IMR-90 (cell line): ENCODE measurements at regions not wholly inside any gene's neighbourhood (a gene's known extent, or its start where the extent isn't known, plus 50 kb on each side); places are given as distances from the start of the nearest gene placed in this dataset.

Experiments used
- ATAC-seq: fragments of 200-7000 bp; cut with Tn5 transposase; 2 replicates; pipeline ENCODE4 v1.9.1; 2020; ENCODE audit warnings: low read depth, mild to moderate bottlenecking, moderate library complexity
- BruUV-seq: library from RNA; stranded (reverse); fragments of 400-500 nt; replicated peaks from 2 replicates; lab custom pipeline; 2021; lab: Mats Ljungman, UMichigan
- CTCF ChIA-PET: fragments of 300-600 bp; formaldehyde crosslinking; extraction: SDS; loops from one replicate; lab custom pipeline; 2021; ENCODE audit warnings: antibody characterized with exemption; lab: Yijun Ruan, JAX
- POLR2A ChIA-PET: fragments of 300-600 bp; sonication (Branson Sonifier 250); formaldehyde crosslinking; loops from one replicate; lab custom pipeline; 2022; ENCODE audit warnings: antibody characterized with exemption; ENCODE audit not compliant: unreplicated experiment; lab: Charles Lee
- DNase-seq: peaks from one replicate; pipeline ENCODE4 v3.0.0; 2013
- H2AFZ ChIP-seq: replicated peaks from 2 replicates; pipeline ENCODE3; 2013; ENCODE audit warnings: low read length, mild to moderate bottlenecking; ENCODE audit not compliant: poor library complexity
- H2AK5ac ChIP-seq: 2 replicates; pipeline ENCODE4 v1.6.1; 2013; ENCODE audit warnings: low read depth, low read length, inconsistent platforms
- H2AK9ac ChIP-seq: replicated peaks from 2 replicates; pipeline ENCODE3; 2013; ENCODE audit warnings: mild to moderate bottlenecking, low read depth, low read length, moderate library complexity; ENCODE audit not compliant: poor library complexity
- H2BK120ac ChIP-seq: 2 replicates; pipeline ENCODE4 v1.6.1; 2013; ENCODE audit warnings: low read depth, low read length, inconsistent platforms
- H2BK15ac ChIP-seq: 3 replicates; pipeline ENCODE4 v1.6.1; 2013; ENCODE audit warnings: low read depth, low read length, inconsistent platforms
- H2BK20ac ChIP-seq: 2 replicates; pipeline ENCODE4 v1.6.1; 2013; ENCODE audit warnings: low read depth, mild to moderate bottlenecking, inconsistent platforms, low read length, moderate library complexity
- H2BK5ac ChIP-seq: 2 replicates; pipeline ENCODE4 v1.6.1; 2013; ENCODE audit warnings: mild to moderate bottlenecking, low read depth, low read length, inconsistent platforms; ENCODE audit not compliant: poor library complexity, severe bottlenecking
- H3K14ac ChIP-seq: replicated peaks from 2 replicates; pipeline ENCODE4 v1.6.1; 2013; ENCODE audit warnings: low read depth, low read length, inconsistent platforms
- H3K18ac ChIP-seq: 2 replicates; pipeline ENCODE4 v1.6.1; 2013; ENCODE audit warnings: low read depth, low read length, control low read depth
- H3K23ac ChIP-seq: 2 replicates; pipeline ENCODE4 v1.6.1; 2013; ENCODE audit warnings: low read depth, low read length, inconsistent platforms
- H3K27ac ChIP-seq: 2 replicates; pipeline ENCODE4 v1.5.1; 2013; ENCODE audit warnings: mild to moderate bottlenecking, control low read depth, low read length; ENCODE audit not compliant: insufficient read depth
- H3K27me3 ChIP-seq: 2 replicates; pipeline ENCODE4 v1.6.1; 2013; ENCODE audit warnings: low read length; ENCODE audit not compliant: control insufficient read depth, insufficient read depth
- H3K36me3 ChIP-seq: 2 replicates; pipeline ENCODE4 v1.6.1; 2013; ENCODE audit warnings: low read length, mixed read lengths; ENCODE audit not compliant: control insufficient read depth, insufficient read depth
- H3K4ac ChIP-seq: 2 replicates; pipeline ENCODE4 v1.6.1; 2013; ENCODE audit warnings: low read depth, low read length, inconsistent platforms
- H3K4me1 ChIP-seq: 2 replicates; pipeline ENCODE4 v1.6.1; 2013; ENCODE audit warnings: low read length, mixed read lengths; ENCODE audit not compliant: control insufficient read depth, insufficient read depth
- H3K4me2 ChIP-seq: 2 replicates; pipeline ENCODE4 v1.6.1; 2013; ENCODE audit warnings: low read depth, mild to moderate bottlenecking, control low read depth, low read length, moderate library complexity
- H3K4me3 ChIP-seq: 2 replicates; pipeline ENCODE4 v1.5.1; 2013; ENCODE audit warnings: low read depth, mild to moderate bottlenecking, control low read depth, low read length, moderate library complexity; ENCODE audit not compliant: insufficient read depth
- H3K56ac ChIP-seq: 2 replicates; pipeline ENCODE4 v1.6.1; 2013; ENCODE audit warnings: low read length, inconsistent platforms; ENCODE audit not compliant: insufficient read depth; ENCODE audit errors: extremely low read depth
- H3K79me1 ChIP-seq, 2 experiments: 2 replicates each; pipeline ENCODE4 v1.6.1; 2013; ENCODE audit warnings: low read length in 2 of 2, inconsistent platforms in 1 of 2, low read depth in 1 of 2
- H3K9ac ChIP-seq: 2 replicates; pipeline ENCODE4 v1.6.1; 2013; ENCODE audit warnings: low read depth, low read length, control low read depth
- H3K9me1 ChIP-seq: 2 replicates; pipeline ENCODE4 v1.6.1; 2013; ENCODE audit warnings: low read length, inconsistent platforms; ENCODE audit not compliant: insufficient read depth
- H3K9me3 ChIP-seq: 2 replicates; pipeline ENCODE4 v1.6.1; 2013; ENCODE audit warnings: low read length; ENCODE audit not compliant: control insufficient read depth, insufficient read depth
- H4K20me1 ChIP-seq: 2 replicates; pipeline ENCODE4 v1.6.1; 2013; ENCODE audit warnings: low read length, inconsistent platforms; ENCODE audit not compliant: insufficient read depth
- H4K5ac ChIP-seq: 2 replicates; pipeline ENCODE4 v1.6.1; 2013; ENCODE audit warnings: mild to moderate bottlenecking, low read depth, low read length, control low read depth
- H4K8ac ChIP-seq, 2 experiments: 2 replicates each; pipeline ENCODE4 v1.6.1; 2013; ENCODE audit warnings: low read depth in 2 of 2, low read length in 2 of 2, control low read depth in 1 of 2, inconsistent platforms in 1 of 2
- H4K91ac ChIP-seq: 2 replicates; pipeline ENCODE4 v1.6.1; 2013; ENCODE audit warnings: low read depth, low read length, inconsistent platforms; ENCODE audit not compliant: insufficient read depth
- CEBPB ChIP-seq: IDR thresholded peaks from 2 replicates; pipeline ENCODE4 v1.6.1; 2012; ENCODE audit warnings: low read depth, low read length, improper control_type of control experiment
- ELK1 ChIP-seq: fragments of 150-350 bp; IDR thresholded peaks from 2 replicates; pipeline ENCODE4 v1.6.1; 2016; ENCODE audit warnings: low read depth, mild to moderate bottlenecking, low read length, moderate library complexity, borderline replicate concordance
- FOS ChIP-seq: fragments of 150-350 bp; IDR thresholded peaks from 2 replicates; pipeline ENCODE4 v1.6.1; 2016; ENCODE audit warnings: low read depth, low read length
- MXI1 ChIP-seq: IDR thresholded peaks from 2 replicates; pipeline ENCODE4 v1.6.1; 2012; ENCODE audit warnings: low read depth, mild to moderate bottlenecking, low read length, moderate library complexity, borderline replicate concordance
- POLR2A ChIP-seq: IDR thresholded peaks from 2 replicates; pipeline ENCODE4 v1.6.1; 2012; ENCODE audit warnings: mild to moderate bottlenecking, low read depth, low read length
- RAD21 ChIP-seq: IDR thresholded peaks from 2 replicates; pipeline ENCODE4 v1.6.1; 2012; ENCODE audit warnings: low read length, improper control_type of control experiment
- RFX5 ChIP-seq: IDR thresholded peaks from 2 replicates; pipeline ENCODE4 v1.8.0; 2012; ENCODE audit warnings: low read depth, mild to moderate bottlenecking, low read length, moderate library complexity
- WGBS, 2 experiments: methylation state at CpG; one replicate each; pipeline versions ENCODE4 v1.1.5 to v1.1.7; 2013; ENCODE audit warnings: missing lambda C conversion rate in 2 of 2; ENCODE audit not compliant: insufficient read length in 1 of 2; ENCODE audit errors: extremely low coverage in 2 of 2; 5-methylcytosine and 5-hydroxymethylcytosine counted together
- dilution Hi-C: fragments of 300-500 bp; cut with HindIII; formaldehyde crosslinking; loops from one replicate; pipeline ENCODE4 v1.14.3; 2018; ENCODE audit warnings: low sequenced_read_pairs; ENCODE audit not compliant: unreplicated experiment
- in situ Hi-C: fragments of 300-500 bp; cut with MboI; formaldehyde crosslinking; loops from 3 replicates; pipeline ENCODE4 v1.14.3; 2019; ENCODE audit warnings: low sequenced_read_pairs, inconsistent platforms, mixed read lengths
- intact Hi-C: fragments of 100-400 bp; cut with micrococcal nuclease; formaldehyde crosslinking; loops from 2 replicates; pipeline ENCODE4 v1.10.0; 2022

DNA sequence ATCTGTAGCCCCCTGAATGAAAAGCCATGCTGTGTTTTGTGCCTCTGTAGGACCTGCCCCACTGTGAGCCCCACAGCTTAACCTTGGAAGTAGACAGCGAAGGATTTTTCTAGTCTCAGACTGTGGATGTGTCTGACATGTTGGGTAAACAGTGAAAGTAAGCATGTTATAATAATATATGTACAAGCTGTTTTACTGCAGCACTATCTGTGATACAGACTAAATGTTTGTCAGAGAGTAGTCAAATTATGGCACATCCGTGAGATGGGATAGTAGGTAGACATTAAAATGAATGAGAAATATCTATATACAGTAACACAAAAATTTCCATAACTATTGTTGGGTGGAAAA is 381.2 kb upstream of the NR3C2 start:
- H3K9me1 ChIP-seq = no peaks in the 10 kb centered on the region
- no peaks in the 10 kb centered on the region for H4K20me1 ChIP-seq
- in situ Hi-C loops = no loop called here
- DNase-seq (no peak), ATAC-seq (no peak)
- H3K9me3 ChIP-seq = no peaks in the 10 kb centered on the region
- ChIA-PET POLR2A (no interaction called here), CTCF (no interaction called here)
- H3K18ac ChIP-seq = no peak overlapping the region
- H2AFZ ChIP-seq = no peak overlapping the region
- no CpG with 5 or more reads among the region's 2 CpGs for WGBS, 2 experiments
- H3K9ac ChIP-seq = no peak overlapping the region
- no peak overlapping the region for H4K5ac ChIP-seq
- H3K23ac ChIP-seq = no peak overlapping the region
- no peak overlapping the region for H2BK20ac ChIP-seq
- no TSS peak for BruUV-seq
- no peak overlapping the region for H3K4me3 ChIP-seq
- H3K27me3 ChIP-seq = no peaks in the 10 kb centered on the region
- H2AK9ac ChIP-seq = no peak overlapping the region
- no peak overlapping the region for H3K4me2 ChIP-seq
- no peak overlapping the region for H2BK15ac ChIP-seq
- no peak overlapping the region for H3K4ac ChIP-seq
- no peaks in the 10 kb centered on the region for H3K79me1 ChIP-seq
- H3K14ac ChIP-seq = no peak overlapping the region
- H3K4me1 ChIP-seq = no peaks in the 10 kb centered on the region
- no peak overlapping the region for H2BK5ac ChIP-seq
- H3K27ac ChIP-seq = no peak overlapping the region
- H4K8ac ChIP-seq = no peak overlapping the region
- H4K91ac ChIP-seq = no peak overlapping the region
- no peak overlapping the region for H2BK120ac ChIP-seq
- H3K36me3 ChIP-seq = no peaks in the 10 kb centered on the region
- dilution Hi-C loops = no loop called here
- H2AK5ac ChIP-seq = no peak overlapping the region
- intact Hi-C loops = no loop called here
- H3K56ac ChIP-seq = no peak overlapping the region
- TF ChIP-seq FOS (no peak), ELK1 (no peak), RFX5 (no peak), POLR2A (no peak), RAD21 (no peak), CEBPB (no peak), MXI1 (no peak)
